ENCODE measurements at regions not wholly inside any gene's neighbourhood (a gene's known extent, or its start where the extent isn't known, plus 50 kb on each side); places are given as distances from the start of the nearest gene placed in this dataset.

DNA sequence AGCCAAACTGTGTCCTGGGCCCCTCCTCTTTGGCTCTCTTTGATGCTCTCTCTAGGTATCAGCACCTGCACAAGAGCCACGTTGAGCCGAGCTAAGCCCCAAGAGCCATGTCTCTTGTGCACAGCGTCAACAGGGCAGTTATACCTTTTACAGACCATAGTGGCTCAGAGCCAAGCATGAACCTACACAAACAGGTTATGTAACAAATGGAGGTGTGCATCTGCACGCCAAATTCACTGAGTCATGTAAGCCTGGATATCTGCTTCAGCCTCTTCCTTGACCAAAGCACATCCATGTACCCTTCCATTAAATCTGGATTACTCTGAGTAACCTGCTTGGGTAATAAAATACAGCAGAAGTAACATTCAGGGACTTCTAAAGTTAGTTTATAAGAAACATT is 509.7 kb downstream of the NAV3 start:
- no peak for TF ChIP-seq OSR1 (CRISPR knock-in tag; IDR thresholded peaks at IDR 0.05)
- TF ChIP-seq CSDC2 (CRISPR knock-in tag; IDR thresholded peaks at IDR 0.05), result no peak
- no peak for TF ChIP-seq TOX (CRISPR knock-in tag; IDR thresholded peaks at IDR 0.05; ENCODE audit: borderline replicate concordance)
- no peak for TF ChIP-seq PPARA (CRISPR knock-in tag; IDR thresholded peaks at IDR 0.05; ENCODE audit: borderline replicate concordance)
- TF ChIP-seq ZFP30 (CRISPR knock-in tag; IDR thresholded peaks at IDR 0.05), result no peak
- TF ChIP-seq, protein P1, sequence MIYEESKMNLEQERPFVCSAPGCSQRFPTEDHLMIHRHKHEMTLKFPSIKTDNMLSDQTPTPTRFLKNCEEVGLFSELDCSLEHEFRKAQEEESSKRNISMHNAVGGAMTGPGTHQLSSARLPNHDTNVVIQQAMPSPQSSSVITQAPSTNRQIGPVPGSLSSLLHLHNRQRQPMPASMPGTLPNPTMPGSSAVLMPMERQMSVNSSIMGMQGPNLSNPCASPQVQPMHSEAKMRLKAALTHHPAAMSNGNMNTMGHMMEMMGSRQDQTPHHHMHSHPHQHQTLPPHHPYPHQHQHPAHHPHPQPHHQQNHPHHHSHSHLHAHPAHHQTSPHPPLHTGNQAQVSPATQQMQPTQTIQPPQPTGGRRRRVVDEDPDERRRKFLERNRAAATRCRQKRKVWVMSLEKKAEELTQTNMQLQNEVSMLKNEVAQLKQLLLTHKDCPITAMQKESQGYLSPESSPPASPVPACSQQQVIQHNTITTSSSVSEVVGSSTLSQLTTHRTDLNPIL (CRISPR knock-in tag; IDR thresholded peaks at IDR 0.05; ENCODE audit: low read depth), result no peak
- no peak for TF ChIP-seq ZFP3 (CRISPR knock-in tag; IDR thresholded peaks at IDR 0.05)
- TF ChIP-seq, protein P2, sequence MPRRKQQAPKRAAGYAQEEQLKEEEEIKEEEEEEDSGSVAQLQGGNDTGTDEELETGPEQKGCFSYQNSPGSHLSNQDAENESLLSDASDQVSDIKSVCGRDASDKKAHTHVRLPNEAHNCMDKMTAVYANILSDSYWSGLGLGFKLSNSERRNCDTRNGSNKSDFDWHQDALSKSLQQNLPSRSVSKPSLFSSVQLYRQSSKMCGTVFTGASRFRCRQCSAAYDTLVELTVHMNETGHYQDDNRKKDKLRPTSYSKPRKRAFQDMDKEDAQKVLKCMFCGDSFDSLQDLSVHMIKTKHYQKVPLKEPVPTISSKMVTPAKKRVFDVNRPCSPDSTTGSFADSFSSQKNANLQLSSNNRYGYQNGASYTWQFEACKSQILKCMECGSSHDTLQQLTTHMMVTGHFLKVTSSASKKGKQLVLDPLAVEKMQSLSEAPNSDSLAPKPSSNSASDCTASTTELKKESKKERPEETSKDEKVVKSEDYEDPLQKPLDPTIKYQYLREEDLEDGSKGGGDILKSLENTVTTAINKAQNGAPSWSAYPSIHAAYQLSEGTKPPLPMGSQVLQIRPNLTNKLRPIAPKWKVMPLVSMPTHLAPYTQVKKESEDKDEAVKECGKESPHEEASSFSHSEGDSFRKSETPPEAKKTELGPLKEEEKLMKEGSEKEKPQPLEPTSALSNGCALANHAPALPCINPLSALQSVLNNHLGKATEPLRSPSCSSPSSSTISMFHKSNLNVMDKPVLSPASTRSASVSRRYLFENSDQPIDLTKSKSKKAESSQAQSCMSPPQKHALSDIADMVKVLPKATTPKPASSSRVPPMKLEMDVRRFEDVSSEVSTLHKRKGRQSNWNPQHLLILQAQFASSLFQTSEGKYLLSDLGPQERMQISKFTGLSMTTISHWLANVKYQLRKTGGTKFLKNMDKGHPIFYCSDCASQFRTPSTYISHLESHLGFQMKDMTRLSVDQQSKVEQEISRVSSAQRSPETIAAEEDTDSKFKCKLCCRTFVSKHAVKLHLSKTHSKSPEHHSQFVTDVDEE (CRISPR knock-in tag; IDR thresholded peaks at IDR 0.05), result no peak
- TF ChIP-seq ZC3H10 (CRISPR knock-in tag; IDR thresholded peaks at IDR 0.05), result no peak
- no peak for TF ChIP-seq ESRRG (CRISPR knock-in tag; IDR thresholded peaks at IDR 0.05)
- no peak for TF ChIP-seq SNAI2 (CRISPR knock-in tag; IDR thresholded peaks at IDR 0.05)
- no peak for TF ChIP-seq ZNF565 (CRISPR knock-in tag; conservative IDR thresholded peaks at IDR 0.05; ENCODE audit: low read depth)
- TF ChIP-seq, protein P3, sequence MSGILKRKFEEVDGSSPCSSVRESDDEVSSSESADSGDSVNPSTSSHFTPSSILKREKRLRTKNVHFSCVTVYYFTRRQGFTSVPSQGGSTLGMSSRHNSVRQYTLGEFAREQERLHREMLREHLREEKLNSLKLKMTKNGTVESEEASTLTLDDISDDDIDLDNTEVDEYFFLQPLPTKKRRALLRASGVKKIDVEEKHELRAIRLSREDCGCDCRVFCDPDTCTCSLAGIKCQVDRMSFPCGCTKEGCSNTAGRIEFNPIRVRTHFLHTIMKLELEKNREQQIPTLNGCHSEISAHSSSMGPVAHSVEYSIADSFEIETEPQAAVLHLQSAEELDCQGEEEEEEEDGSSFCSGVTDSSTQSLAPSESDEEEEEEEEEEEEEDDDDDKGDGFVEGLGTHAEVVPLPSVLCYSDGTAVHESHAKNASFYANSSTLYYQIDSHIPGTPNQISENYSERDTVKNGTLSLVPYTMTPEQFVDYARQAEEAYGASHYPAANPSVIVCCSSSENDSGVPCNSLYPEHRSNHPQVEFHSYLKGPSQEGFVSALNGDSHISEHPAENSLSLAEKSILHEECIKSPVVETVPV (CRISPR knock-in tag; IDR thresholded peaks at IDR 0.05), result no peak

Data from SK-N-SH treated with all-trans-retinoic acid at 6 μM for 48 hours (cell line).